Uterus (tissue), 2 donors: ENCODE measurements at regions not wholly inside any gene's neighbourhood (a gene's known extent, or its start where the extent isn't known, plus 50 kb on each side); places are given as distances from the start of the nearest gene placed in this dataset.

Experiments
- CTCF ChIP-seq, 4 experiments: fragments of 200-600 bp in 2 of 4; fragments of 450-650 bp in 2 of 4; sonication (generic) in 2 of 4; IDR thresholded peaks; one replicate each; pipeline ENCODE4 v1.5.1; 2016 to 2019; ENCODE audit warnings: antibody characterized with exemption in 4 of 4, mild to moderate bottlenecking in 2 of 4, moderate library complexity in 1 of 4
- POLR2A ChIP-seq, 2 donors: fragments of 450-650 bp; IDR thresholded peaks; one replicate each; pipeline ENCODE4 v1.6.1; 2016; ENCODE audit warnings: antibody characterized with exemption in 2 of 2, mild to moderate bottlenecking in 1 of 2, moderate library complexity in 1 of 2

DNA sequence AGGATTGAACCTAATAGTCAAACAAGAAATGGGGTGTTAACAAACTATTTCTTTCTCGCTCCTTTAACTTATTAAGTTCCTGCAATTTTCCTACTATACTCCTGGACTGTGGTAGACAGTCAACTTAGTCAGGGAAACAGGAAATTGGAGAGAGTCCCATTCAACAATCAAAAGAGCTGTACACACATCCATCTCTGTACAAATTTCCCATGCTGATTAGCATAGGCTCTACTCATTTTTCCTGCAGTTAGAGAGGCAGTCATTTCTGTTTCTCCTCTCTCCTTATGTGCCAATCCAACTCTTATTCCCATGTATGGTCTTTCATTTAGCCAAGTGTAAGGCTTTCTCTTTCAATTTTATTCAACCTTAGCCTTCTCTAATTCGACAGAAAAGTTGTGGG, 1168.5 kb upstream of the FLRT2 start:
- TF ChIP-seq CTCF (IDR thresholded peaks at IDR 0.05) (no peak), POLR2A (IDR thresholded peaks at IDR 0.05) (no peak)
